Thoracic aorta (tissue), 2 donors: ENCODE measurements at regions not wholly inside any gene's neighbourhood (a gene's known extent, or its start where the extent isn't known, plus 50 kb on each side); places are given as distances from the start of the nearest gene placed in this dataset.

Experiments used
- ATAC-seq: fragments of 150-250 bp; one replicate; pipeline ENCODE4 v1.8.0; 2017; ENCODE audit warnings: low read depth; ENCODE audit not compliant: insufficient number of reproducible peaks, low FRiP score
- DNase-seq: peaks from one replicate; pipeline ENCODE4 v3.0.0-alpha.2; 2020; ENCODE audit warnings: low spot score
- H3K27ac ChIP-seq, 2 donors: fragments of 200-600 bp; sonication (generic); 1 replicate in 1 of 2; 2 replicates in 1 of 2; pipeline ENCODE4 v1.5.1; 2016; ENCODE audit warnings: mild to moderate bottlenecking in 2 of 2, moderate library complexity in 2 of 2
- H3K27me3 ChIP-seq: fragments of 200-600 bp; sonication (generic); replicated peaks from 2 replicates; pipeline ENCODE4 v1.6.0; 2016; ENCODE audit warnings: mild to moderate bottlenecking; ENCODE audit not compliant: insufficient read depth
- H3K36me3 ChIP-seq: fragments of 200-600 bp; sonication (generic); one replicate; pipeline ENCODE4 v1.5.1; 2016
- H3K4me1 ChIP-seq, 2 donors: fragments of 200-600 bp; sonication (generic); 1 replicate in 1 of 2; 2 replicates in 1 of 2; pipeline versions ENCODE4 v1.5.1 to v1.6.0; 2016; ENCODE audit warnings: low read depth in 2 of 2, mild to moderate bottlenecking in 1 of 2; ENCODE audit not compliant: control insufficient read depth in 1 of 2
- H3K4me3 ChIP-seq: fragments of 200-600 bp; sonication (generic); 2 replicates; pipeline ENCODE4 v1.5.1; 2016; ENCODE audit warnings: mild to moderate bottlenecking
- H3K9me3 ChIP-seq: fragments of 200-600 bp; sonication (generic); 2 replicates; pipeline ENCODE4 v1.5.1; 2016
- CTCF ChIP-seq: fragments of 200-600 bp; sonication (generic); IDR thresholded peaks from one replicate; pipeline ENCODE4 v1.5.1; 2019; ENCODE audit warnings: antibody characterized with exemption

DNA sequence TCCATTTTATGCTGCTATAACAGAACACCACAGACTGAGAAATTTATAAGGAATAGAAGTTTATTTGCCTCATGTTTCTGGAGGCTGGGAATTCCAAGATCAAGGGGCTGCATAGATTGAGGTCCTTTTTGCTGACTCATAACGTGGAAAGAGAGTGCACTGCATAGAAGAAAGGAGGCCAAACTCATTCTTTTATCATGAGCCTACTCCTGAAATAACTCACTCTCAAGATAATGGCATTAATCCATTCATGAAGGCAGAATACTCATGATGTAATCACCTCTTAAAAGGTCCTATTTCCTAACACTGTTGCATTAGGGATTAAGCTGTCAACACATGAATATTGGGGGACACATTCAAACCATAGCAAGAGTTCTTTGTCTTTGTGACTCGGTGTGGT lies 60.0 kb upstream of the FBXO33 start:
- Histone ChIP-seq H3K9me3 (no peaks in the 10 kb centered on the region), H3K36me3 (no peaks in the 10 kb centered on the region), H3K4me1 (peaks cover 14 to 15% of the 10 kb centered on the region in 2 donors), H3K4me3 (no peak overlapping the region), H3K27me3 (no peaks in the 10 kb centered on the region), H3K27ac (no peak overlapping the region)
- TF ChIP-seq CTCF: no peak
- ATAC-seq (no peak), DNase-seq (no peak)

DNA sequence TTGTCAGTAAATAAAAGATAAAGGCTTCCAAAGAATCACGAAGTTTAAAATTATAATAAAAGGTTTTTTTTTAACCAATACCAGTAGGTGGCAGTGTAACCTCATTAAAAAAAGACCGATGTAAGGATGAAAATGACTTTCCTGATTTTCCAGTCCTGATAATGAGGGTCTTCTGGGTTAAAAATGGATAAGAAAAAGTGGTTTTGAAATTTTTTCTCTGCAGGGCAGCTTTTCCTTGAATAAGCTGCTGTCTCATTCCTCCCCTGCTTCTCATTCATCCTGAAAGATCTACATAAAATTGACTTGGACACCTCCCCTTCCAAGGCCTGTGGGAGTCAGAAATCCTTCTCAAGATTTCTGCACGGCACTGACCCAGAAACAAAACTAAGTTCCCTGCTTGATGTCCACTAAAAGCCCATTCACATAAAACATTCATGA lies 58.9 kb upstream of the FBXO33 start:
- H3K27me3 ChIP-seq: no peaks in the 10 kb centered on the region
- H3K9me3 ChIP-seq: no peaks in the 10 kb centered on the region
- no peaks in the 10 kb centered on the region for H3K36me3 ChIP-seq
- H3K27ac ChIP-seq: peak overlapping the region in 1 of 2 donors; percentile 36
- H3K4me1 ChIP-seq: peaks cover 14 to 15% of the 10 kb centered on the region in 2 donors
- peak; percentile 63 for TF ChIP-seq CTCF
- no peak for DNase-seq
- peak overlapping the region; percentile 5 for H3K4me3 ChIP-seq
- ATAC-seq: no peak

GRCh38 chr14:39488600-39488999 lies 56.4 kb upstream of the FBXO33 start:
- H3K27ac ChIP-seq: no peak overlapping the region
- H3K36me3 ChIP-seq: no peaks in the 10 kb centered on the region
- TF ChIP-seq CTCF: no peak
- no peak overlapping the region for H3K4me3 ChIP-seq
- H3K9me3 ChIP-seq: no peaks in the 10 kb centered on the region
- H3K27me3 ChIP-seq: no peaks in the 10 kb centered on the region
- peaks cover 14 to 15% of the 10 kb centered on the region in 2 donors for H3K4me1 ChIP-seq
- ATAC-seq: no peak
- no peak for DNase-seq

DNA sequence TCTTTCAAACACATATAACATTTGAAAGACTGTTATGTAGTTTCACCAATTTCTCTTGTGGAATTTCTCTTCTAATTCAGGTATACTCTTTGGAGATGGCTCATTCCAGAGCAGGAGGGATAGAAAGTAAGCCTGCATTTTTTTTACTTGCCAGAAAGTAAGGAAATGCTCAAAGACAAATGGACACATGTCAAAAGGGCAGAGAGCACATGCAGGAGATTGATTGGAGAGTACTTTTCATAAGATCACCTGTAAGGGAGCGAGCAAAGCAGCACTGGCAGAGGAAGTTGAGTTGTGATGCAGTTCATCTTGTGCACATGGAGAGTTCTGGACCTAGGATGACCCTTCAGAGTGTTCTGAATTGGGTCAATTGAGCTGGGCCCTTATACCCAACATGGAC lies 51.4 kb upstream of the FBXO33 start:
- DNase-seq (no peak), ATAC-seq (no peak)
- TF ChIP-seq CTCF: no peak
- no peak overlapping the region for H3K4me3 ChIP-seq
- H3K27me3 ChIP-seq: no peaks in the 10 kb centered on the region
- H3K9me3 ChIP-seq: no peaks in the 10 kb centered on the region
- no peaks in the 10 kb centered on the region for H3K4me1 ChIP-seq
- no peak overlapping the region for H3K27ac ChIP-seq
- no peaks in the 10 kb centered on the region for H3K36me3 ChIP-seq
